Sigmoid colon (tissue), 6 donors: ENCODE measurements at regions not wholly inside any gene's neighbourhood (a gene's known extent, or its start where the extent isn't known, plus 50 kb on each side); places are given as distances from the start of the nearest gene placed in this dataset.
"Not testable (repeated sequence)": the region's sequence is repeated elsewhere in the genome, so short reads cannot be mapped to it uniquely, and the experiment has no call there.

Experiments used
- DNase-seq: peaks from one replicate; pipeline ENCODE4 v3.0.0-alpha.2; 2019
- H3K27ac ChIP-seq, 4 donors: fragments of 200-600 bp; sonication (generic); one replicate each; pipeline ENCODE4 v1.5.1; 2016 to 2019; ENCODE audit warnings: mild to moderate bottlenecking in 1 of 4
- H3K27me3 ChIP-seq, 3 donors: fragments of 200-600 bp; sonication (generic); one replicate each; pipeline ENCODE4 v1.5.1; 2019; ENCODE audit warnings: mild to moderate bottlenecking in 1 of 3
- H3K36me3 ChIP-seq, 4 donors: fragments of 200-600 bp; sonication (generic); one replicate each; pipeline ENCODE4 v1.5.1; 2016 to 2019
- H3K4me1 ChIP-seq, 4 donors: fragments of 200-600 bp; sonication (generic); one replicate each; pipeline ENCODE4 v1.5.1; 2017 to 2019
- H3K4me3 ChIP-seq, 4 donors: fragments of 200-600 bp; sonication (generic); one replicate each; pipeline ENCODE4 v1.5.1; 2017 to 2019; ENCODE audit warnings: mild to moderate bottlenecking in 2 of 4, moderate library complexity in 1 of 4
- H3K9me3 ChIP-seq, 4 donors: fragments of 200-600 bp in 3 of 4; sonication (generic) in 3 of 4; one replicate each; pipeline versions ENCODE4 v1.5.1 to v1.6.1; 2013 to 2019
- CTCF ChIP-seq, 4 experiments: fragments of 450-650 bp in 3 of 4; fragments of 200-600 bp in 1 of 4; IDR thresholded peaks; one replicate each; pipeline ENCODE4 v1.5.1; 2016 to 2019; ENCODE audit warnings: antibody characterized with exemption in 4 of 4, mild to moderate bottlenecking in 3 of 4, moderate library complexity in 2 of 4
- WGBS, 2 donors: extraction: QIAGEN DNeasy Blood & Tissue Kit; methylation state at CpG; one replicate each; pipeline ENCODE4 v1.1.7; 2013; 5-methylcytosine and 5-hydroxymethylcytosine counted together
- intact Hi-C: fragments of 100-400 bp; cut with DNase I; formaldehyde crosslinking; loops from one replicate; pipeline ENCODE4 v1.15.1; 2023
- donor health status: healthy with polysubstance abuse.
- donor health status: healthy.

GRCh38 chr2:110394769-110395168 is 77.8 kb downstream of the LIMS4 start:
- H3K27me3 ChIP-seq, H3K36me3 ChIP-seq, H3K4me1 ChIP-seq, DNase-seq, H3K9me3 ChIP-seq, intact Hi-C loops, H3K4me3 ChIP-seq, H3K27ac ChIP-seq: not testable (repeated sequence)
- 75 to 83% methylated on average over 1 of the region's 2 CpGs for WGBS, 2 donors

DNA sequence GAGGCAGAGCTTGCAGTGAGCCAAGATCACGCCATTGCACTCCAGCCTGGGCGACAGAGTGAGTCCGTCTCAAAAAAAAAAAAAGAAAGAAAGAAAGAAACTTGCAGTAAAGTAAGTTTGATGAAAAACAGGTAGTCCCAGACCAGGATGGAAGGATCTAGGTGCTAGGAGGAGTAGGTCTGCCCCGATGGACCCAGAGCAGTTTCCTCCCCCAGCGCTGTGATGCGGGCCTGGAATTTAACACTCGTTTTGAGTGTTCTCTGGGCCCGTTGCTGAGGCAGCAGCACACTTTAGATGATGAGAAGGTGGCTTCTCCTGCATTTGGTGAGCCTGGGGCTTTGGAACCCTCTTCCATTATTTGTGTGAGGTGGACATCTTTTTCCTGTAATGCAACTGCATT is 80.2 kb downstream of the LIMS4 start:
- H3K4me1 ChIP-seq, H3K36me3 ChIP-seq, H3K27me3 ChIP-seq, intact Hi-C loops, H3K4me3 ChIP-seq, DNase-seq, H3K9me3 ChIP-seq, H3K27ac ChIP-seq: not testable (repeated sequence)
- 97% methylated on average over 8 of the region's 8 CpGs for WGBS, 2 donors

DNA sequence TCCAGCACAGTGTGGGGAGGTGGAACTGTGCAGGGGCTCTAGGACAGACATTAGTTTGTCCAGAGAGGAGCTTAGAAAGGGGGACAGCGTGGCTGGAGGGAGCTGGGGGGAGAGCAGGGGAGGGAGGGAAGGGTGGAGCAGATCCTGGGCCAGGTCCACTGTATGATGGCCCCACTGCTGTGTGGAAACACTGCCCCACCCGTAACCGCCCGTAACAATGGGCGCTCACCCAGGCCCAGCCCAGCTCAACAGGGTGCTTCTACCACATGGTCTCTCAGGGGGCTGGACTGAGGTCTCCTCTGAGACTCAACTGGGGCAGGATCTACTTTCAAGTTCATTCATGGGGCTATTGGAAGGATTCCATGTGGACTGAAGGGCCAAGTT is 81.6 kb downstream of the LIMS4 start:
- H3K4me1 ChIP-seq, H3K9me3 ChIP-seq, H3K36me3 ChIP-seq, H3K4me3 ChIP-seq, H3K27me3 ChIP-seq, H3K27ac ChIP-seq, intact Hi-C loops, DNase-seq: not testable (repeated sequence)
- WGBS, 2 donors, result 71 to 98% methylated on average over 4 of the region's 5 CpGs

DNA sequence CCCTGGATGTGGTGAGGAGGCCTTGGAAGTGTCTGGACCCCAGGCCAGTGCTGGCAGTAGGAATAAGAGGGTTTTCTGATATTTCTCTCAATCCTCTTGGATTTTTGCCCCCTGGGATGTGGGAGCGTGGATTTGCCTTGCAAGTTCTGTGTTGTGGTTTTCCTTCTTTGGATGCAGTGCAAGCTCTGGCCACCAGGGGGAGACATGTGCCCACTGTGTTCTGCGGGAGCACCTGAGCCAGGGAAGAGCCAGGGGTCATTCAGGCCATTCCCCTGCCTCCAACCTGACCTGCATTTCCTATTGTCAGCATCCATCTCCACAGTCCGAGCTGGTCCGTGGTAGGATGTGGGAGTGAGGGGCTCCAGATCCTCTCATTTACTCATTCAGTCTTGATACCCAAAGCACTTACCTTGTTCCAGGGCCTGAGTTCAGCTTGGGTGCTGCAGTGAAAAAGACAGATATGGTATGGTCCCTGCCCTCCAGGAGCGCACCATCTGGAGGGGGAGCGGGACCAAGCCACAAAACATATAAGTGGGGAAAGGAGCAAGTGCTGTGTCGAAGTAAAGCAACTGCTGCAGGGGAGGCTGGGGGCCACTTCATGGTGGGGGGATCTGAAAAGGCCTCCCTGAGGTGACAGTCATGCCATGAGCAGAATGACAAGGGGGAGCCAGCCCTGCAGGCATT is 82.1 kb downstream of the LIMS4 start:
- TF ChIP-seq CTCF (IDR thresholded peaks at IDR 0.05), result peak in 1 of 4 experiments; percentile 27
- H3K9me3 ChIP-seq, intact Hi-C loops, H3K27ac ChIP-seq, H3K27me3 ChIP-seq, H3K36me3 ChIP-seq, H3K4me3 ChIP-seq, DNase-seq, H3K4me1 ChIP-seq: not testable (repeated sequence)
- WGBS, 2 donors, result 81% methylated on average over 5 of the region's 7 CpGs

DNA sequence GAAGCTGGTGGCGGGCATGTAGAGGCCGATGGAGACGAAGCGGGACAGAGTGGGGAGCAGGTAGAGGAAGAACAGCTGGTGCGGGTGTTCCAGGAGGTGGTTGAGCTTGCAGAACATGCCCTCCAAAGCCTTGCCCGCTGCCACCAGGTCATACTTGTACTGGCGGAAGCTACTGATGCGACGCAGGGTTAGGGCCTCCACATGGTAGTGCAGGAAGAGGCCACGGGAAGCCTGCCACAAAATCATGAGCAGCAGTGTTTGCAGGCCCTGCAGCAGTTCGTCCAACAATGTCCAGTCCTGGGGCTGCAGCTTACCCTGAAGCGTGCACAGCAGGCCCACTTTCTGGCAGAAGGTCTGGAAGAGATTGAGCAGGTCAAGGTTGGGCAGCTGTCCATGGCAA is 85.6 kb downstream of the LIMS4 start:
- H3K4me3 ChIP-seq, H3K9me3 ChIP-seq, H3K27me3 ChIP-seq, DNase-seq, H3K4me1 ChIP-seq, intact Hi-C loops, H3K36me3 ChIP-seq, H3K27ac ChIP-seq: not testable (repeated sequence)
- 92 to 96% methylated on average over 6 of the region's 12 CpGs for WGBS, 2 donors

DNA sequence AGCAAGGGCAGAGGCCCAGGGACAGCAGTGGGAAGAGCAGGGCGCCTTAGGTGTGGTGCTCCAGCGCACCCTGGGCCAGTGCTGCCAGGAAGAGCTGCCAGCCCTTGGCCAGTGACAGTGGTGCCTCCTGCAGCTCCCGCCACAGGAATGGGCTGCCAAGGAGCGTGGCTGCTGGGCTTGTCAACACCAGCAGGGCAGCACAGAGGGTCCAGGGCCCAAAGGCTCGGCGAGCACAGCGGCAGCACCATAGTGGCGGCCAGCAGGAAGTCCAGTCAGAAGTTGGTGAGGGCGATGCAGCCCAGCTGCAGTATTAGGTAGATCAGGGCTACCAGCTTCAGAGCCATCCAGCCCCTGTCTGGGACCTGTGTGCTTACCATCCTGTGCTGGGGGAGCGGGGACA is 86.1 kb downstream of the LIMS4 start:
- H3K4me3 ChIP-seq, H3K4me1 ChIP-seq, H3K27ac ChIP-seq, H3K9me3 ChIP-seq, intact Hi-C loops, H3K27me3 ChIP-seq, H3K36me3 ChIP-seq: not testable (repeated sequence)
- WGBS, 2 donors, result 94 to 96% methylated on average over 7 of the region's 10 CpGs
- peak; percentile 38 for DNase-seq

DNA sequence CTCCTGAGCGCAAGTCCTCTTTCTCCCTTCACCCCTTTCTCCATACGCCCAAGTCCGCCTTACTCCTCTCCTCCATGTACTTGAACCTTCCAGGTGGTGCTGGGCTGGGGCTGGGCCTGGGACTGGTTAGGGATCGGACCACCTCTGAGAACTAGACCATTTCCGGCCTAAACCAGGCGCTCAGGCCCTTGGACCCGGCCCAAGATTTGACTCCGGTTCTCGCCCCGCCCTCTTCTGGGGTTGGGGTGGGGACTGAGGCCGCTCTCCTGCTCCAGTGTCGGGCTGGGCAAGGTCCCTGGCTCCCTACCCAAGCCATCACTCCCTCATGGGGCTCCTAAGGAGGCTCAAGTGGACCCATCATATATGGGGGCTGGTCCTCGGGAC is 87.9 kb downstream of the LIMS4 start:
- H3K9me3 ChIP-seq, H3K27ac ChIP-seq, H3K27me3 ChIP-seq, H3K4me1 ChIP-seq, DNase-seq, intact Hi-C loops, H3K4me3 ChIP-seq, H3K36me3 ChIP-seq: not testable (repeated sequence)
- no CpG with 5 or more reads among the region's 13 CpGs for WGBS, 2 donors

DNA sequence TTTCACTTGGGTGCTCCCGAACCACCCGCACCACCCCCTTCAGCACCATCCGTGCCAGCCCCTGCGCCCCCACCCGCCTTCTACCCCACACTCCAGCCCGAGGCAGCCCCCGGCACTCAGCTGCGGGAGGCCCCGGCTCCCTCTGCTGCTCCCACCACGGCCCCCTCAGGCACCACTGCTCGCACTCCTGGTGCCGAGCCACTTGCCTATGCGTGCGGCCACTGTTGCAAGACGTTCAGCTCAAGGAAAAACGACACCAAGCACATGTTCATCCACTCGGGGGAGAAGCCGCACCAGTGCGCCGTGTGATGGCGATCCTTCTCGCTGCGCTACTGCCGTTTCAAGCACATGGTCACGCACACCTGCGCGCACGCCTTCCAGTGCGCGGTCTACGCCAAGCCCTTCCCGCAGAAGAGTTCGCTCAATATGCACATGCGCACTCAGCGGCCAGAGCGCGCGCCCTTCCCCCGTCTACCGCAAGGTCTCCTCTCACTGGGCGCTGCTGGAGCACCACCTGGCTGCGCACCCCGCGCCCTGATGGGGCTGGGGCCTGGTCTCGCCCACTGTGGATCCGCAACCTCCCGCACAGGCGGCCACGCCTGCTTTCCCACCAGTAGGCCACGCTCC is 88.4 kb downstream of the LIMS4 start:
- H3K4me1 ChIP-seq, DNase-seq, intact Hi-C loops, H3K36me3 ChIP-seq, H3K9me3 ChIP-seq, H3K4me3 ChIP-seq, H3K27ac ChIP-seq, H3K27me3 ChIP-seq: not testable (repeated sequence)
- WGBS, 2 donors, result no CpG with 5 or more reads among the region's 50 CpGs

DNA sequence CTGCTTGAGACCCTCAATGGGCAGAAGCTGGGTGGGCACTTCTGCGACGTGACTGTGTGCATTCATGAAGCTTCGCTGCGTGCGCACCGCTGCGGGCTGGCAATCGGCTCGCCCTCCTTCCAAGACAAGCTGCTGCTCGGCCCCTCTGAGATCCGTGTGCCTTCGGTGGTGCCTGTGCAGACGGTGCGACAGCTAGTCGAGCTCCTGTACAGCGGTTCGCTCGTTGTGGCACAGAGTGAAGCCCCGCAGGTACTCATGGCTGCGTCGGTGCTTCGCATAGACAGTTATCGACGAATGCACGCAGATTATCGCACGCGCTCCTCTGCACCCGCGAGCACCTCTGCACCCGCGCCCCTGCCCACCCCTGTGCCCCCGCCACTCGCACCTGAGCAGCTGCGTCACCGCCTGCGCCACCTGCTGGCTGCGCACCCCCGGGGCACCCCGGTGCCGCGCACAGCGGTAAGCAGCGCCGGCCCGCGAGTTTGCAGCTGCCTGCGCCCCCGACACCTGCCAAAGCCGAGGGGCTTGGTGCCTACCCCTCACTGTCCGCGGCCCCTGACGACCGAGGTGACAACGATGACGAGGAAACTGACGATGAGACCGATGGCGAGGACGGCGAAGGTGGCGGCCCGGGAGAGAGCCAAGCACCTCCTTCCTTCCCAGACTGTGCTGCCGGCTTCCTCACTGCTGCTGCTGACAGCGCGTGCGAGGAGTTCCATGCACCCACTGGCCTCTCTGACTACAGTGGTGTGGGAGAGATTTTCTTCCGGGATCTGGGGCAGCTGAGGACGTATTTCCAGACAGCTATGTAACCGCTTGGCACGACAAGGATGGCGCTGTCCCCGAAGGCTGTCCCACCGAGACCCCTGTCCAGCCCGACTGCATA is 89.2 kb downstream of the LIMS4 start:
- H3K36me3 ChIP-seq, H3K27ac ChIP-seq, H3K4me1 ChIP-seq, intact Hi-C loops, H3K9me3 ChIP-seq, DNase-seq, H3K27me3 ChIP-seq, H3K4me3 ChIP-seq: not testable (repeated sequence)
- whole genome bisulfite sequencing, 2 donors, result no CpG with 5 or more reads among the region's 75 CpGs

DNA sequence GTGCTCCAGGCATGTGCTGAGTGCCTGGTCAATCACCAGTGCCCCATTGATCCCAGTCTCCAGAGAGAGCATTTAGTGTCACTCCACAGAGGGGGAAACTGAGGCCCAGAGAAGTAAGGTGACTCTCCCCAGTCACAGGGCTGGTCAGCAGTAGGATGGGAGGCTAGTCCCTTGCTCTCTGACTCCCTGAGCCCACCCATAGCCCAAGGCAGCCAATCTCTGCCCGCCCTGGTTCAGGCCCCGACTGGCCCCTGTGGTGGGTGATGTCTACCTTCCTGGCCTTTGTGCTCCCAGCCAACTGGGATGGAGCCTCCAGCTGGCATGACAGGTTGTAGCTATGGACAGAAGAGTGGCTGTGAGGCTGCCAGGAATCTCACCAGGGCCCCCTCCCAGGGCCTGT is 99.1 kb downstream of the LIMS4 start:
- 91 to 93% methylated on average over 2 of the region's 2 CpGs for WGBS, 2 donors
- H3K27me3 ChIP-seq, H3K27ac ChIP-seq, H3K9me3 ChIP-seq, H3K36me3 ChIP-seq, intact Hi-C loops, H3K4me3 ChIP-seq, DNase-seq, H3K4me1 ChIP-seq: not testable (repeated sequence)

DNA sequence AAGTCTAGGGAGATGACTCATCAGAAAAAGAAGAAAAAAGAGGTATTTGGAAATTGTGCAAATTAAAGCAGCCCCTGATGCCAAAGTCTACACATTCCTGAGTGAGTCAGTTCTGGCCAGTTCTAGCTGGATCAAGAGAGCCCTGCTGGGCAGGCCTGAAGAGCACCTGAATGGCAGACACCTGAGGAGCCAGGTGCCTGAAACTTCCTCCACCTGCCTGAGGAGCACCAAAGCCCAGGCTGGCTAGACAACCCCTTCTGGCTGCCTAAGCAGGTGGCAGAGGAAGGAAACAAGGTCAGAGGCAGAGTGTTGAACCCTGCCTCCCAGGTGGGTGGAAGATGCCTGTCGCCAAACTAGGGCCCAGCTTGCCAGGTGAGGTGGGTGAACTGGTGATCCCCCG is 101.0 kb downstream of the LIMS4 start:
- H3K9me3 ChIP-seq, H3K27me3 ChIP-seq, intact Hi-C loops, DNase-seq, H3K4me1 ChIP-seq, H3K4me3 ChIP-seq, H3K27ac ChIP-seq, H3K36me3 ChIP-seq: not testable (repeated sequence)
- WGBS, 2 donors, result 63 to 75% methylated on average over 2 of the region's 2 CpGs

- intact Hi-C loops, H3K9me3 ChIP-seq, DNase-seq, H3K4me3 ChIP-seq, H3K36me3 ChIP-seq, H3K27me3 ChIP-seq, H3K27ac ChIP-seq, H3K4me1 ChIP-seq: not testable (repeated sequence)
- no CpG with 5 or more reads among the region's 2 CpGs for WGBS, 2 donors
Measured at GRCh38 chr2:110357616-110358015, 115.0 kb downstream of the LIMS4 start.
